ENCODE measurements at regions not wholly inside any gene's neighbourhood (a gene's known extent, or its start where the extent isn't known, plus 50 kb on each side); places are given as distances from the start of the nearest gene placed in this dataset.

DNA sequence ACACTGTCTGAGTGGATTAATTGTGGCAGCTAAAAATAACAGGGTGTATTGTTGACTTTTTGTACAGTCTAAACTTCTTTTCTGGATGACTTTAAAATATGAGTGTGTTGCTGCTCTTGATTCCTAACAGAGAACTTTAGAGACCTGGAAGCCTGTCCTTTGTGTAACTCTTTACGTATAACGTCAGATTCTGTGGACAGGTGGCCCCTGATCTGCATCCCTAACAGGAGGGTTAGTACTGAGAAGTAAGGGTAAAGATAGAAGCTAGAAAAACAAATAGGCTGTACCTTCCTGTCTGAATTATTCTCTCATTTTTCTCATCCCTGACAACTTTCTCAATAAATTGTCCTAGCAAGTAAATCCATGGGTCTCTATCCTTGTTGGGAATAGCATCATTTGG lies 105.7 kb upstream of the LIMCH1 start:
- TF ChIP-seq, protein P1, sequence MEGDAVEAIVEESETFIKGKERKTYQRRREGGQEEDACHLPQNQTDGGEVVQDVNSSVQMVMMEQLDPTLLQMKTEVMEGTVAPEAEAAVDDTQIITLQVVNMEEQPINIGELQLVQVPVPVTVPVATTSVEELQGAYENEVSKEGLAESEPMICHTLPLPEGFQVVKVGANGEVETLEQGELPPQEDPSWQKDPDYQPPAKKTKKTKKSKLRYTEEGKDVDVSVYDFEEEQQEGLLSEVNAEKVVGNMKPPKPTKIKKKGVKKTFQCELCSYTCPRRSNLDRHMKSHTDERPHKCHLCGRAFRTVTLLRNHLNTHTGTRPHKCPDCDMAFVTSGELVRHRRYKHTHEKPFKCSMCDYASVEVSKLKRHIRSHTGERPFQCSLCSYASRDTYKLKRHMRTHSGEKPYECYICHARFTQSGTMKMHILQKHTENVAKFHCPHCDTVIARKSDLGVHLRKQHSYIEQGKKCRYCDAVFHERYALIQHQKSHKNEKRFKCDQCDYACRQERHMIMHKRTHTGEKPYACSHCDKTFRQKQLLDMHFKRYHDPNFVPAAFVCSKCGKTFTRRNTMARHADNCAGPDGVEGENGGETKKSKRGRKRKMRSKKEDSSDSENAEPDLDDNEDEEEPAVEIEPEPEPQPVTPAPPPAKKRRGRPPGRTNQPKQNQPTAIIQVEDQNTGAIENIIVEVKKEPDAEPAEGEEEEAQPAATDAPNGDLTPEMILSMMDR (conservative IDR thresholded peaks at IDR 0.05) = no peak
- no peak for TF ChIP-seq ZFX (IDR thresholded peaks at IDR 0.05)

DNA sequence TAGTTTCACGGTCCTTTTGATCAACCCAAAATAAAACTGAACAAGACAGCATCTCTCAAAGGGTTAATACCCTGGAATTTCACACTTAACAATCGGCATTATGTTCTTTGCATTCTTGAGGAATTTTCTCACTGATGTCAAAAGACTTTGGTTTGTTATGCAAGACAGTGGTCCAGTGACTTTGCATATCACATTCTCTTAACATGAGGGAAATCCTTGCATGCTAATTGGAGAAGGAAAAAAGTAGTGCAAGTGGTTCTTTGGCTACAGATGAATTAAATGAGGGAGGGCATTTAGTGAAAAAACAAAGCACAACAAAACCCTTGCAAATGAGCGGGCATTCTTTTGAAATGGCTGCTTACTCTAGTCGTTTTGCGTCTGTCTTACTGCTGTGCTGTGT lies 105.1 kb upstream of the LIMCH1 start:
- H3K27ac ChIP-seq = peak overlapping the region; percentile 37; the same call in 1 of the 2 replicates
- TF ChIP-seq, protein P1 (conservative IDR thresholded peaks at IDR 0.05) = no peak
- no peak for TF ChIP-seq ZFX (IDR thresholded peaks at IDR 0.05)

More for the DNA sequence above, 105.7 kb upstream of the LIMCH1 start:
- H3K27ac ChIP-seq = no peak overlapping the region

DNA sequence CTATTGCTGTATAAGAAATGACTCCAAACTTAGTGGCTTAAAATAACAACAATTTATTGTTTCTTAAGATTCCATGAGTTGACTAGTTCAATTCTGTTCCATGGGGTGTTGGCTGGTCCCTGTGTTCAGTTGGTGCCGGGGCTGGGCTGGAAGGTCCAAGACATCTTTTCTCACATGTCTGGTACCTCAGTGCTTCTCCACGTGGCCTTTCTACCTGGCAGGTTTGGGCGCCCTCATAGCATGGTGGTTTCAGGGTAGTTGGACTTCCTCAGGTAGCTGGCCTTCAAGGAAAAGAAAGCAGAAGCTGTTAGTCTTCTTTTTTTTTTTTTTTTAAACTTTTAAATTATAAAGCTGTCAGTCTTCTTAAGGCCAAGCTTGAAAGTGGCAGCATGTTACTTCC lies 104.6 kb upstream of the LIMCH1 start:
- no peak for TF ChIP-seq ZFX (IDR thresholded peaks at IDR 0.05)
- TF ChIP-seq, protein P1 (conservative IDR thresholded peaks at IDR 0.05) = no peak
- H3K27ac ChIP-seq = peak overlapping the region; percentile 37; the same call in 1 of the 2 replicates

DNA sequence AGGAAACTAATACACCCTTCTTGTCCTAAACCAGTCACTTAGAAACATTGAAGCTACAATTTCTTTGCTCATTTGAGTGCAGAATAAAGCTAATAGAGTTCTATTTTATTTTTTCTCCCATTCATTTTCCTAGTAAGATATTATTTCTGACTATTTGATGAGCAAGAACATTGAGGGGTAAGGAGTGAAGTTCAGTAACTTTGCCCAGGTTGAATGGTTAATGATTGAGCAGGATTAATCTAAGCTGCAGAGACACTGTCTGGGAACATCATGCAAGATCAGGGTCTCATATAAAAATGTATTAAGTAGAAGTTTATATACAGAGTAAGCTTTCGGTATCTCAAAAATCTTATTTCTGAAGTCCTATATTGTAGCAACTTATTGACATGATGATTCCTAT lies 102.4 kb upstream of the LIMCH1 start:
- TF ChIP-seq, protein P1 (conservative IDR thresholded peaks at IDR 0.05) = no peak
- TF ChIP-seq ZFX (IDR thresholded peaks at IDR 0.05) = no peak

DNA sequence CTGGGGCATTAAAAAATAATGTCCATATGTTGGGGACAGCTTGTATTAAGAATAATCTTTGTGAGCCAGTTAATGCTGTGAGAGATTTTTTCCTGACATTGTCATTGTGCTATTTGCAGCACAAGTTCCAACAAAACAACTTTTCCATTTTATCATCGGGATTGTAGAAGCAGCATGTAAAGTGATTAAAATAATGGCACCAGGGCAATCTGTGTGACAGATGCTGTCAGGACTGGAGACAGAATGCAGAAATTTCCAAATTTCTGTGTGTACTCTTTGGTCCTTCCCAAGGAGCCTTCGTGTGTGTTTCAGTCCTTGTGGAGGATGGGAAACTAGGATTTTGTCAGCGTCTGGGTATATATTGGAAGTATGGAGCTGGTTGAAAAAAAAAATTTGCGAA lies 101.5 kb upstream of the LIMCH1 start:
- peak overlapping the region; percentile 48; the same call in 1 of the 2 replicates for H3K27ac ChIP-seq
- TF ChIP-seq ZFX (IDR thresholded peaks at IDR 0.05) = no peak
- TF ChIP-seq, protein P1 (conservative IDR thresholded peaks at IDR 0.05) = no peak

More for the DNA sequence above, 102.4 kb upstream of the LIMCH1 start:
- no peak overlapping the region for H3K27ac ChIP-seq

DNA sequence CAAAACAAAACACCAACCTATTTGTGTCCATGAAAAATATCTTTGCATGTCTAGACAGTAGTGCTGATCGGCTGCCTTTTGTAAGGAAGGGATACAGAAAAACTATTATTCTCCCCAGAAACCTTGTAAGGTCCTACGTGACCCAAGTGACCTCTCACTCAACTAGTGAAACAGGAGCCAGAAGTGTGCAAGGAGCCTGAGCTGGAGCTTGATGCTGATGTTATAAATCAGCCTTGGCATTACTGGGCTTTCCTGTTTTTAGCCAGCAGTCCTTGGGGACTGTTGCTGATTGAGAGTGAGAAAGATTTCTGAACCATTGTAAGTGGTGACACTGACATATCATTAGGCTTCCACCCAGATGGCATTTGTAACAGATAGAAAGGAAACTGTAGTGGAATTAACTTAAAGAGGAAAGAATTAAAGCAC lies 100.8 kb upstream of the LIMCH1 start:
- TF ChIP-seq, protein P1 (conservative IDR thresholded peaks at IDR 0.05) = no peak
- no peak for TF ChIP-seq ZFX (IDR thresholded peaks at IDR 0.05)
- H3K27ac ChIP-seq = peak overlapping the region; percentile 57; the same call in 1 of the 2 replicates

DNA sequence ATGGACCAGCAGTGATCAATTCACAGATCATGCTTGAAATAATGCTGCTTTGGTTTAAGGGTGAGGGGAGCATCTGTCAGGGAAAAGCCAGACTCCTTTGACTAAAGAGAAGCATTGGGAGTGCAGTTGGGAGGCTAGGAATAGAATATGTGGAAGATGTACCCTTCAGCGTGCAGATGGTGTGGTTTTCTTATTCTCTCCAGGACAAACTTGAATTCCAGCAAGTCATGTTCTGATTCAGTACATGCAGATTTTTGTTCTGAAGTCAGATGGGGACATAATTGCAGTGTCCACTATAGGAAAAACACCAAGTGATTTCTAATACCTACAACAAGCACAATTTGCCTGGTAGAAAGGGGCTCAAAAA lies 99.0 kb upstream of the LIMCH1 start:
- peak overlapping the region; percentile 37 for H3K27ac ChIP-seq
- no peak for TF ChIP-seq ZFX (IDR thresholded peaks at IDR 0.05)
- TF ChIP-seq, protein P1 (conservative IDR thresholded peaks at IDR 0.05) = no peak

Measured in C4-2B (cell line).